Glutamatergic neuron (in vitro differentiated cells): ENCODE measurements at regions not wholly inside any gene's neighbourhood (a gene's known extent, or its start where the extent isn't known, plus 50 kb on each side); places are given as distances from the start of the nearest gene placed in this dataset.

Source experiments
- DNase-seq: peaks from one replicate; pipeline ENCODE4 v3.0.0; 2022
- H3K27ac Mint-ChIP-seq: one replicate; pipeline ENCODE4 v1.8.0; 2020; ENCODE audit warnings: mild to moderate bottlenecking, mixed read lengths, inconsistent platforms; ENCODE audit not compliant: unreplicated experiment
- H3K27me3 Mint-ChIP-seq: one replicate; pipeline ENCODE4 v1.8.0; 2020; ENCODE audit warnings: mild to moderate bottlenecking, moderate library complexity, mixed read lengths, inconsistent platforms; ENCODE audit not compliant: unreplicated experiment
- H3K36me3 Mint-ChIP-seq: one replicate; pipeline ENCODE4 v1.8.0; 2020; ENCODE audit warnings: mild to moderate bottlenecking, mixed read lengths, inconsistent platforms; ENCODE audit not compliant: unreplicated experiment
- H3K4me1 Mint-ChIP-seq: one replicate; pipeline ENCODE4 v1.8.0; 2020; ENCODE audit warnings: mild to moderate bottlenecking, low read depth, mixed read lengths, inconsistent platforms; ENCODE audit not compliant: unreplicated experiment
- H3K4me3 Mint-ChIP-seq: one replicate; pipeline ENCODE4 v1.8.0; 2020; ENCODE audit warnings: mild to moderate bottlenecking, mixed read lengths, inconsistent platforms; ENCODE audit not compliant: unreplicated experiment
- H3K9me3 Mint-ChIP-seq: one replicate; pipeline ENCODE4 v1.8.0; 2020; ENCODE audit warnings: mild to moderate bottlenecking, moderate library complexity, mixed read lengths, inconsistent platforms; ENCODE audit not compliant: unreplicated experiment
- CTCF ChIP-seq: fragments of 200-600 bp; sonication (generic); IDR thresholded peaks from one replicate; pipeline ENCODE4 v1.5.0; 2021; ENCODE audit not compliant: partially characterized antibody, unreplicated experiment

DNA sequence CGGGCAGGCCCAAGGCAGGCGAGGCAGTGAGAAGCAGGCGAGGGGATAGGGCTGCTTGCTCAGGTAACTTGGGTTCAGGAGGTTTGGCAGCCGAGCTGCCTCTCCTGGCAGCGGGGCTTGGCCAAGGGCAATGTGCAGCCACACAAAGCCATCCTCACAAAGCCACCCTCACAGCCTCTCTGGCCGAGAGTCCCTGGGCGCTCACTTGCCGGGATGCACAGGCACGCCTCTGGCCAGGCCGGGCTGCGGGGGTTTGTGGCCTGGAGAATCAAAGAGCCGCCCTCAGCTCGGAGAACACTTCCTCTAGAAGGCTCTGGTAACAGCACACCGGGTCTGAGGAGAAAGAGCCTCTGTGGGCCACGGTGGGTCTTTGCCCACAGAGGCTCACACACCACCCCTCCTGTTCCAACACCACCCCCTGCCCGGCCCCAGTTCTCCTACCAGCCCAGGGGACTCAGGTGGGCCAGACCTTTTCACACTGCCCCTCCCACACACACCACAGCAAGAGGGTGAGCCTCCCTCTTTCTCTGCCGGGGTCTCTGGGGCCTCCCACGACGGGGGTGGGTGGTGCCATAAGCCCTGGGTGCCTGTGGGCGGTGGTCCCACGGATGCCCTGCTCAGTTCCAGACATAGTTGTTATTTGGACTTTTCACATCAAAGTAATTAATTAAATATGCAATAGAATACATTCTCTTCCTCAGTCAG is 186.9 kb downstream of the ZFP36L2 start:
- H3K27ac Mint-ChIP-seq = no peak overlapping the region
- H3K4me3 Mint-ChIP-seq = no peak overlapping the region
- no peak for DNase-seq
- peaks cover 2% of the 10 kb centered on the region for H3K4me1 Mint-ChIP-seq
- no peaks in the 10 kb centered on the region for H3K9me3 Mint-ChIP-seq
- TF ChIP-seq CTCF = no peak
- no peaks in the 10 kb centered on the region for H3K36me3 Mint-ChIP-seq
- H3K27me3 Mint-ChIP-seq = peaks cover 2% of the 10 kb centered on the region

DNA sequence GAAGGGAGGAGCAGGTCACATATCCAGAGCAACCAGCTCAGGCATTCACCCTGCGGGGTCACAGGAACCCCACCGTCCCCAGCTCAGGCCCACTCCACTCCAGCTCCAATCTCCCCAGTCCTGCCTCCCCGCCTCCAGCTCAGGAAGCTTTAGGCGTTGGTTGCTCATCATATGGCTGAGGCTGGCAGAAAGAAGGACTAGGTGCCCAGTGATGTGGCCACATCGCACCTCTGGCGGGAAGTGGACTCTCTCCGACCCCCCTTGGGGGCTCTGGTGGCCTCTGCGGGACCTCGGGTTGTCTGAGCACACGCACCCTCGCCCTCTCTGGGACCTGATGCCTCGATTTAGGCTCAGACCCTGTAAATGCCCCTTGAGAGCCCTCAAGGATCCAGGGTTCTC is 187.7 kb downstream of the ZFP36L2 start:
- H3K9me3 Mint-ChIP-seq = no peaks in the 10 kb centered on the region
- H3K36me3 Mint-ChIP-seq = no peaks in the 10 kb centered on the region
- peaks cover 2% of the 10 kb centered on the region for H3K4me1 Mint-ChIP-seq
- no peak for DNase-seq
- H3K27ac Mint-ChIP-seq = no peak overlapping the region
- H3K27me3 Mint-ChIP-seq = no peaks in the 10 kb centered on the region
- TF ChIP-seq CTCF = no peak
- H3K4me3 Mint-ChIP-seq = no peak overlapping the region

DNA sequence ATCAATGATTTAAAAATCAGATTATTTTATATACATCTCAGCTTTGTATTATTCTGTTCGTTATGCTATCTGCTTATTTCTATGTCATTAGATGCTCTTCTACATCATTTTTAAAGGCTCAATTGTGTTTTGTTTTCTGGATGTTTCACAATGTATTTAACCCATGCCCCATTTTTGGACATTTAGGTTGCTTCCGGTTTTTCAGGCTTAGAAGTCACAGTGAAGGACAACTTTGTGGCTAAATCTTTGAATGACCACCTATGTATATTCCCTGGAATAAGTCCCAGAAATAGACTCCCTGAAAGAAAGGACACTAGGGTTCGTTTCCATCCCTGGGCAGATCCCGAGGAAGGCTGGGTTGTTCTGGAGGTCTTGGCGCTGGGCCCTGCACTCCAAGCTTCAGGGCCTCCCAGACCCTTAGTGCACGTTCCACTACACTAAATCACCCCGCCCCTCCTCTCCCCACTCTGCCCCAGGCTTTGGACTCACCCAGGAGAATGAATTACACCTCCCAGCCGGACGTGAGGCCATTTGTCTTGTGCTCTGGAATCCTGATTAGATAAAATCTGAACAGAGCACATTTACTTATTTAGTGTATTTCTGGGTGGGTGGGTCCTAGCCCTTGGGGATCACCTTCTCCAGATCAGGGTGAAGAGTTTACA is 188.2 kb downstream of the ZFP36L2 start:
- no peaks in the 10 kb centered on the region for H3K9me3 Mint-ChIP-seq
- DNase-seq = no peak
- no peak overlapping the region for H3K27ac Mint-ChIP-seq
- no peaks in the 10 kb centered on the region for H3K27me3 Mint-ChIP-seq
- H3K4me1 Mint-ChIP-seq = peaks cover 2% of the 10 kb centered on the region
- H3K4me3 Mint-ChIP-seq = no peak overlapping the region
- no peak for TF ChIP-seq CTCF
- no peaks in the 10 kb centered on the region for H3K36me3 Mint-ChIP-seq

GRCh38 chr2:43035922-43036321 is 190.5 kb downstream of the ZFP36L2 start:
- Mint-ChIP-seq H3K27ac (no peak overlapping the region), H3K36me3 (no peaks in the 10 kb centered on the region), H3K9me3 (no peaks in the 10 kb centered on the region), H3K27me3 (peaks cover 5% of the 10 kb centered on the region), H3K4me3 (no peak overlapping the region), H3K4me1 (peaks cover 2% of the 10 kb centered on the region)
- no peak for TF ChIP-seq CTCF
- no peak for DNase-seq

DNA sequence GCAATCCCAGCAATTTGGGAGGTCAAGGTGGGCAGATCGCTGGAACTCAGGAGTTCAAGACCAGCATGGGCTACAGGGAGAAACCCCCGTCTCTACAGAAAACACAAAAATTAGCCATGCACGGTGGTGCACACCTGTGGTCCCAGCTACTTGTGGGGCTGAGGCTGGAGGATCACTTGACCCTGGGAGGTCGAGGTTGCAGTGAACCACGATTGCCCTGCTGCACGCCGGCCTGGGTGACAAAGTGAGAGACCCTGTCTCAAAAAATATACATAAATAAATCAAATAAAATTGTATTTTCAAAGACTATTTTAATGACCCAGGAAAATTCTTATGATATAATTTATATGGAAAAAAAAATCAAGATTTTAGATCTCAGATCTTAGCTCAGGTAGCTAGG is 191.5 kb downstream of the ZFP36L2 start:
- DNase-seq = no peak
- Mint-ChIP-seq H3K27me3 (peaks cover 5% of the 10 kb centered on the region), H3K4me3 (no peak overlapping the region), H3K36me3 (no peaks in the 10 kb centered on the region), H3K4me1 (no peaks in the 10 kb centered on the region), H3K27ac (no peak overlapping the region), H3K9me3 (no peaks in the 10 kb centered on the region)
- no peak for TF ChIP-seq CTCF
